NT2/D1 (cell line): ENCODE measurements at regions not wholly inside any gene's neighbourhood (a gene's known extent, or its start where the extent isn't known, plus 50 kb on each side); places are given as distances from the start of the nearest gene placed in this dataset.

Experiments used
- YY1 ChIP-seq: IDR thresholded peaks from 2 replicates; pipeline ENCODE4 v1.6.1; 2011; ENCODE audit not compliant: insufficient read length, insufficient read depth
- ZNF274 ChIP-seq: IDR thresholded peaks from 2 replicates; pipeline ENCODE4 v1.6.1; 2011; ENCODE audit warnings: mild to moderate bottlenecking, low read depth, low read length

GRCh38 chr17:79485991-79486390 lies 124.9 kb downstream of the RBFOX3 start:
- TF ChIP-seq ZNF274 (no peak), YY1 (no peak)
